ENCODE measurements at regions not wholly inside any gene's neighbourhood (a gene's known extent, or its start where the extent isn't known, plus 50 kb on each side); places are given as distances from the start of the nearest gene placed in this dataset.

DNA sequence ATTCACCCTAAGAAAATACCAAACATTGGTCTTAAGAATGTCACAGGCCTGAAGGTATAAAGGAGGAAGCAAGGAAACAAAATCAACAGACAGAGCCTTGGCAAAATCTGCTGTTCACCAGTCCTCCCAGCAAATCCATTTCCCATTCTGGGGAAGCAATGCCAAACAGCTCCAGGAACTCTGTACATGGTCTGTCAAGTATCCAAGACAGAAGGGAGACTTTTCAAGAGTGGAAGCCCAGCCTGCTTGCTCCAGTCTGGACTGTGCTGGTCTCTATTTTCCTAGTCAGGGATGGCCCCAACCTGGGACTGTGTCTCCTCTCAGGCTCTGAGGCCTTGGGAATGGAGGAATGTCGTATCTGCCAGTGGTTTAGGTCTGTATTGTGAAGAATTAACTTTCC is 251.5 kb downstream of the DAD1 start:
- Histone ChIP-seq H3K36me3 (replicated peaks in 1 of 2; ENCODE audit: control insufficient read depth in 1 of 2, insufficient read depth in 2 of 2, low read length in 2 of 2) (no peaks in the 10 kb centered on the region), H3K9me3 (ENCODE audit: low read length) (no peaks in the 10 kb centered on the region), H3K4me1 (ENCODE audit: insufficient read depth, low read length) (peaks cover 53% of the 10 kb centered on the region), H2AFZ (ENCODE audit: low read length) (no peak overlapping the region), H3K27ac (ENCODE audit: extremely low read length, insufficient read depth, low read length) (no peak overlapping the region), H3K27me3 (ENCODE audit: control insufficient read depth in 1 of 2, insufficient read depth in 2 of 2, low read length in 2 of 2) (peaks cover 0 to 3% of the 10 kb centered on the region in 2 experiments; a peak in 1 of 5 replicates), H3K4me2 (ENCODE audit: low read depth, low read length) (no peak overlapping the region), H3K9ac (ENCODE audit: insufficient read depth, low read depth, low read length) (no peak overlapping the region), H3K79me2 (ENCODE audit: insufficient read depth, low read length) (no peaks in the 10 kb centered on the region), H4K20me1 (ENCODE audit: insufficient read depth, low read length) (no peaks in the 10 kb centered on the region), H3K4me3 (replicated peaks in 1 of 3; ENCODE audit: insufficient read depth in 1 of 3, low read depth in 2 of 3, low read length in 3 of 3) (no peak overlapping the region)
- in situ Hi-C loops (cut with HindIII; ENCODE audit: extremely low pct_ligation_motif_present, low pct_unique_long_range_greater_than_20kb) (no loop called here), intact Hi-C loops (cut with micrococcal nuclease; ENCODE audit: unreplicated experiment) (no loop called here)
- no TSS peak for BruUV-seq (replicated peaks)
- DNase-seq (ENCODE audit: low spot score) (no peak), ATAC-seq (peak; percentile 7; the same call in 2 of the 3 replicates), FAIRE-seq (no peak)
- ChIA-PET POLR2A (no interaction called here), CTCF (ENCODE audit: low intra/inter-chr PET ratio, low total read pairs) (no interaction called here)
- TF ChIP-seq ZNF101 (CRISPR knock-in tag; IDR thresholded peaks at IDR 0.05; ENCODE audit: borderline replicate concordance, low read depth) = no peak
- WGBS (ENCODE audit: low lambda C conversion rate) = 8% methylated on average over 1 of the region's 1 CpG

DNA sequence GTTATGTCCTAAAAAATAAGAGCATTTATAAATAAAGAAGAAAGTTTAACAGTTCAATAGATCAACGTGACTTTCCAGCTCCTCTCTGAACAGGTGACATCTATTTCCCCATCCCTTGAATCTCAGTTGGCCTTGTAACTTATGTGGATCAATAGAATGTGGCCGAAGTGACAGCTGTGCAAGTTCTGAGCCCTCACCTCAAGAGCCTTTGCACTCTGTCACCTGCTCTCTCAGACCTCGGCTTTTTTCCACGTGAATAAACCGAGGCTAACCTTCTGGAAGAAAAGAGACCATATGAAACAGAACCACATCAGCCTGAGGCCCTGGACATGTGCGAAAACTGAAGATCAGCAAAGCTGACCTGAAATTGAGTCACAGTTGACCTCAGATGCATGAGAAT is 253.0 kb downstream of the DAD1 start:
- no TSS peak for BruUV-seq (replicated peaks)
- TF ChIP-seq, protein P1, sequence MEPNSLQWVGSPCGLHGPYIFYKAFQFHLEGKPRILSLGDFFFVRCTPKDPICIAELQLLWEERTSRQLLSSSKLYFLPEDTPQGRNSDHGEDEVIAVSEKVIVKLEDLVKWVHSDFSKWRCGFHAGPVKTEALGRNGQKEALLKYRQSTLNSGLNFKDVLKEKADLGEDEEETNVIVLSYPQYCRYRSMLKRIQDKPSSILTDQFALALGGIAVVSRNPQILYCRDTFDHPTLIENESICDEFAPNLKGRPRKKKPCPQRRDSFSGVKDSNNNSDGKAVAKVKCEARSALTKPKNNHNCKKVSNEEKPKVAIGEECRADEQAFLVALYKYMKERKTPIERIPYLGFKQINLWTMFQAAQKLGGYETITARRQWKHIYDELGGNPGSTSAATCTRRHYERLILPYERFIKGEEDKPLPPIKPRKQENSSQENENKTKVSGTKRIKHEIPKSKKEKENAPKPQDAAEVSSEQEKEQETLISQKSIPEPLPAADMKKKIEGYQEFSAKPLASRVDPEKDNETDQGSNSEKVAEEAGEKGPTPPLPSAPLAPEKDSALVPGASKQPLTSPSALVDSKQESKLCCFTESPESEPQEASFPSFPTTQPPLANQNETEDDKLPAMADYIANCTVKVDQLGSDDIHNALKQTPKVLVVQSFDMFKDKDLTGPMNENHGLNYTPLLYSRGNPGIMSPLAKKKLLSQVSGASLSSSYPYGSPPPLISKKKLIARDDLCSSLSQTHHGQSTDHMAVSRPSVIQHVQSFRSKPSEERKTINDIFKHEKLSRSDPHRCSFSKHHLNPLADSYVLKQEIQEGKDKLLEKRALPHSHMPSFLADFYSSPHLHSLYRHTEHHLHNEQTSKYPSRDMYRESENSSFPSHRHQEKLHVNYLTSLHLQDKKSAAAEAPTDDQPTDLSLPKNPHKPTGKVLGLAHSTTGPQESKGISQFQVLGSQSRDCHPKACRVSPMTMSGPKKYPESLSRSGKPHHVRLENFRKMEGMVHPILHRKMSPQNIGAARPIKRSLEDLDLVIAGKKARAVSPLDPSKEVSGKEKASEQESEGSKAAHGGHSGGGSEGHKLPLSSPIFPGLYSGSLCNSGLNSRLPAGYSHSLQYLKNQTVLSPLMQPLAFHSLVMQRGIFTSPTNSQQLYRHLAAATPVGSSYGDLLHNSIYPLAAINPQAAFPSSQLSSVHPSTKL (CRISPR knock-in tag; IDR thresholded peaks at IDR 0.05) = peak; percentile 88
- TF ChIP-seq, protein P2, sequence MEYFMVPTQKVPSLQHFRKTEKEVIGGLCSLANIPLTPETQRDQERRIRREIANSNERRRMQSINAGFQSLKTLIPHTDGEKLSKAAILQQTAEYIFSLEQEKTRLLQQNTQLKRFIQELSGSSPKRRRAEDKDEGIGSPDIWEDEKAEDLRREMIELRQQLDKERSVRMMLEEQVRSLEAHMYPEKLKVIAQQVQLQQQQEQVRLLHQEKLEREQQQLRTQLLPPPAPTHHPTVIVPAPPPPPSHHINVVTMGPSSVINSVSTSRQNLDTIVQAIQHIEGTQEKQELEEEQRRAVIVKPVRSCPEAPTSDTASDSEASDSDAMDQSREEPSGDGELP (IDR thresholded peaks at IDR 0.05; ENCODE audit: borderline replicate concordance, low read depth) = peak; percentile 79
- TF ChIP-seq SOX5 (CRISPR knock-in tag; IDR thresholded peaks at IDR 0.05; ENCODE audit: borderline replicate concordance) (peak; percentile 63; the same call in 1 of the 2 replicates), MAFF (IDR thresholded peaks at IDR 0.05; ENCODE audit: low read depth, low read length) (0 out of 2 replicates have a peak, but pooled peaks have one; percentile 1), ZNF441 (CRISPR knock-in tag; IDR thresholded peaks at IDR 0.05; ENCODE audit: borderline replicate concordance) (0 out of 2 replicates have a peak, but pooled peaks have one; percentile 30), HMG20A (CRISPR knock-in tag; IDR thresholded peaks at IDR 0.05; ENCODE audit: borderline replicate concordance) (peak; percentile 51; the same call in 1 of the 2 replicates), TEAD3 (CRISPR knock-in tag; optimal IDR thresholded peaks at IDR 0.05; ENCODE audit: borderline replicate concordance) (peak; percentile 20), EP300 (IDR thresholded peaks at IDR 0.05; ENCODE audit: low read depth in 2 of 2, low read length in 2 of 2) (peak in 1 of 2 experiments; percentile 31; a peak in 1 of 4 replicates), EP300 (CRISPR knock-in tag; IDR thresholded peaks at IDR 0.05; ENCODE audit: borderline replicate concordance) (no peak), JUN (CRISPR knock-in tag; IDR thresholded peaks at IDR 0.05) (no peak), ZNF335 (CRISPR knock-in tag; IDR thresholded peaks at IDR 0.05) (peak; percentile 32; the same call in 1 of the 2 replicates)
- TF ChIP-seq, protein P3, sequence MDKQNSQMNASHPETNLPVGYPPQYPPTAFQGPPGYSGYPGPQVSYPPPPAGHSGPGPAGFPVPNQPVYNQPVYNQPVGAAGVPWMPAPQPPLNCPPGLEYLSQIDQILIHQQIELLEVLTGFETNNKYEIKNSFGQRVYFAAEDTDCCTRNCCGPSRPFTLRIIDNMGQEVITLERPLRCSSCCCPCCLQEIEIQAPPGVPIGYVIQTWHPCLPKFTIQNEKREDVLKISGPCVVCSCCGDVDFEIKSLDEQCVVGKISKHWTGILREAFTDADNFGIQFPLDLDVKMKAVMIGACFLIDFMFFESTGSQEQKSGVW (CRISPR knock-in tag; IDR thresholded peaks at IDR 0.05; ENCODE audit: borderline replicate concordance) = no peak

More for the DNA sequence above, 253.0 kb downstream of the DAD1 start:
- POLR2A ChIA-PET = no interaction called here
- Histone ChIP-seq H2AFZ (ENCODE audit: low read length) (no peak overlapping the region), H4K20me1 (ENCODE audit: insufficient read depth, low read length) (no peaks in the 10 kb centered on the region), H3K4me2 (ENCODE audit: low read depth, low read length) (no peak overlapping the region), H3K27ac (ENCODE audit: extremely low read length, insufficient read depth, low read length) (no peak overlapping the region), H3K4me3 (replicated peaks in 1 of 3; ENCODE audit: insufficient read depth in 1 of 3, low read depth in 2 of 3, low read length in 3 of 3) (no peak overlapping the region), H3K9ac (ENCODE audit: insufficient read depth, low read depth, low read length) (no peak overlapping the region), H3K27me3 (ENCODE audit: control insufficient read depth in 1 of 2, insufficient read depth in 2 of 2, low read length in 2 of 2) (peaks cover 0 to 3% of the 10 kb centered on the region in 2 experiments; a peak in 1 of 5 replicates), H3K79me2 (ENCODE audit: insufficient read depth, low read length) (no peaks in the 10 kb centered on the region), H3K9me3 (ENCODE audit: low read length) (peaks cover 4% of the 10 kb centered on the region; the same call in 1 of the 2 replicates), H3K4me1 (ENCODE audit: insufficient read depth, low read length) (peaks cover 57% of the 10 kb centered on the region), H3K36me3 (replicated peaks in 1 of 2; ENCODE audit: control insufficient read depth in 1 of 2, insufficient read depth in 2 of 2, low read length in 2 of 2) (no peaks in the 10 kb centered on the region)
- 4% methylated on average over 6 of the region's 6 CpGs for WGBS (ENCODE audit: low lambda C conversion rate)
- FAIRE-seq (no peak), DNase-seq (ENCODE audit: low spot score) (peak; percentile 40), ATAC-seq (peak; percentile 63)
- CTCF ChIA-PET (ENCODE audit: low intra/inter-chr PET ratio, low total read pairs) = no interaction called here
- intact Hi-C loops (cut with micrococcal nuclease; ENCODE audit: unreplicated experiment) (no loop called here), in situ Hi-C loops (cut with HindIII; ENCODE audit: extremely low pct_ligation_motif_present, low pct_unique_long_range_greater_than_20kb) (no loop called here)

All from HepG2 (cell line).